ENCODE measurements at regions not wholly inside any gene's neighbourhood (a gene's known extent, or its start where the extent isn't known, plus 50 kb on each side); places are given as distances from the start of the nearest gene placed in this dataset.

GRCh38 chr2:204264621-204265140, 280.6 kb upstream of the PARD3B start:
- Histone ChIP-seq H3K4me3 (replicated peaks in 1 of 3; ENCODE audit: insufficient read depth in 1 of 3, low read depth in 2 of 3, low read length in 3 of 3) (no peak overlapping the region), H2AFZ (ENCODE audit: low read length) (no peak overlapping the region), H3K36me3 (replicated peaks in 1 of 2; ENCODE audit: control insufficient read depth in 1 of 2, insufficient read depth in 2 of 2, low read length in 2 of 2) (no peaks in the 10 kb centered on the region), H3K9me3 (ENCODE audit: low read length) (no peaks in the 10 kb centered on the region), H3K4me2 (ENCODE audit: low read depth, low read length) (no peak overlapping the region), H3K79me2 (ENCODE audit: insufficient read depth, low read length) (no peaks in the 10 kb centered on the region), H4K20me1 (ENCODE audit: insufficient read depth, low read length) (no peaks in the 10 kb centered on the region), H3K27ac (ENCODE audit: extremely low read length, insufficient read depth, low read length) (no peak overlapping the region), H3K4me1 (ENCODE audit: insufficient read depth, low read length) (no peaks in the 10 kb centered on the region), H3K27me3 (ENCODE audit: control insufficient read depth in 1 of 2, insufficient read depth in 2 of 2, low read length in 2 of 2) (no peaks in the 10 kb centered on the region), H3K9ac (ENCODE audit: insufficient read depth, low read depth, low read length) (no peak overlapping the region)
- no TSS peak for BruUV-seq (replicated peaks)
- intact Hi-C loops (cut with micrococcal nuclease; ENCODE audit: unreplicated experiment) (loop anchor here (5.0 kb wide), 2 partner anchors 117 to 1618 kb away; no protein-coding TSS in a partner anchor), in situ Hi-C loops (cut with HindIII; ENCODE audit: extremely low pct_ligation_motif_present, low pct_unique_long_range_greater_than_20kb) (no loop called here)
- no peak for TF ChIP-seq ZSCAN9 (CRISPR knock-in tag; IDR thresholded peaks at IDR 0.05; ENCODE audit: borderline replicate concordance)
- no peak for DNase-seq (ENCODE audit: low spot score)
- no peak for FAIRE-seq
- ChIA-PET CTCF (ENCODE audit: low intra/inter-chr PET ratio, low total read pairs) (no interaction called here), POLR2A (no interaction called here)
- 18% methylated on average over 5 of the region's 5 CpGs for WGBS (ENCODE audit: low lambda C conversion rate)
- ATAC-seq = no peak

- Histone ChIP-seq H3K79me2 (ENCODE audit: insufficient read depth, low read length) (no peaks in the 10 kb centered on the region), H2AFZ (ENCODE audit: low read length) (no peak overlapping the region), H3K9ac (ENCODE audit: insufficient read depth, low read depth, low read length) (no peak overlapping the region), H4K20me1 (ENCODE audit: insufficient read depth, low read length) (no peaks in the 10 kb centered on the region), H3K27ac (ENCODE audit: extremely low read length, insufficient read depth, low read length) (no peak overlapping the region), H3K27me3 (ENCODE audit: control insufficient read depth in 1 of 2, insufficient read depth in 2 of 2, low read length in 2 of 2) (no peaks in the 10 kb centered on the region), H3K4me3 (replicated peaks in 1 of 3; ENCODE audit: insufficient read depth in 1 of 3, low read depth in 2 of 3, low read length in 3 of 3) (no peak overlapping the region), H3K4me1 (ENCODE audit: insufficient read depth, low read length) (no peaks in the 10 kb centered on the region), H3K4me2 (ENCODE audit: low read depth, low read length) (no peak overlapping the region), H3K36me3 (replicated peaks in 1 of 2; ENCODE audit: control insufficient read depth in 1 of 2, insufficient read depth in 2 of 2, low read length in 2 of 2) (no peaks in the 10 kb centered on the region), H3K9me3 (ENCODE audit: low read length) (no peaks in the 10 kb centered on the region)
- ChIA-PET CTCF (ENCODE audit: low intra/inter-chr PET ratio, low total read pairs) (no interaction called here), POLR2A (no interaction called here)
- no peak for DNase-seq (ENCODE audit: low spot score)
- 44% methylated on average over 7 of the region's 7 CpGs for WGBS (ENCODE audit: low lambda C conversion rate)
- in situ Hi-C loops (cut with HindIII; ENCODE audit: extremely low pct_ligation_motif_present, low pct_unique_long_range_greater_than_20kb) (no loop called here), intact Hi-C loops (cut with micrococcal nuclease; ENCODE audit: unreplicated experiment) (no loop called here)
- no TSS peak for BruUV-seq (replicated peaks)
- no peak for ATAC-seq
- FAIRE-seq = no peak
- TF ChIP-seq AHDC1 (CRISPR knock-in tag; IDR thresholded peaks at IDR 0.05; ENCODE audit: borderline replicate concordance) = no peak
- no peak for TF ChIP-seq ZFP1 (CRISPR knock-in tag; IDR thresholded peaks at IDR 0.05)
- TF ChIP-seq ZNF816 (CRISPR knock-in tag; IDR thresholded peaks at IDR 0.05; ENCODE audit: borderline replicate concordance) = no peak
- TF ChIP-seq ZNF160 (CRISPR knock-in tag; IDR thresholded peaks at IDR 0.05) = no peak
- TF ChIP-seq MTF1 (CRISPR knock-in tag; IDR thresholded peaks at IDR 0.05) = no peak
- no peak for TF ChIP-seq ZNF430 (CRISPR knock-in tag; IDR thresholded peaks at IDR 0.05)
- no peak for TF ChIP-seq HIC2 (CRISPR knock-in tag; IDR thresholded peaks at IDR 0.05; ENCODE audit: low read depth)
- TF ChIP-seq DR1 (CRISPR knock-in tag; IDR thresholded peaks at IDR 0.05) = no peak
- no peak for TF ChIP-seq ZFP41 (CRISPR knock-in tag; IDR thresholded peaks at IDR 0.05; ENCODE audit: borderline replicate concordance)
- no peak for TF ChIP-seq CEBPG (CRISPR knock-in tag; IDR thresholded peaks at IDR 0.05)
- TF ChIP-seq ZNF180 (CRISPR knock-in tag; IDR thresholded peaks at IDR 0.05; ENCODE audit: borderline replicate concordance, low read depth) = no peak
- TF ChIP-seq ZNF678 (CRISPR knock-in tag; IDR thresholded peaks at IDR 0.05) = no peak
Measured at GRCh38 chr2:204265681-204266181, 279.5 kb upstream of the PARD3B start.
